Uterus (tissue), 2 donors: ENCODE measurements at regions not wholly inside any gene's neighbourhood (a gene's known extent, or its start where the extent isn't known, plus 50 kb on each side); places are given as distances from the start of the nearest gene placed in this dataset.

Experiments
- POLR2A ChIP-seq, 2 donors: fragments of 450-650 bp; IDR thresholded peaks; one replicate each; pipeline ENCODE4 v1.6.1; 2016; ENCODE audit warnings: antibody characterized with exemption in 2 of 2, mild to moderate bottlenecking in 1 of 2, moderate library complexity in 1 of 2
- TF ChIP-seq, protein P1 (sequence below), 4 experiments: fragments of 200-600 bp in 2 of 4; fragments of 450-650 bp in 2 of 4; sonication (generic) in 2 of 4; IDR thresholded peaks; one replicate each; pipeline ENCODE4 v1.5.1; 2016 to 2019; ENCODE audit warnings: antibody characterized with exemption in 4 of 4, mild to moderate bottlenecking in 2 of 4, moderate library complexity in 1 of 4

DNA sequence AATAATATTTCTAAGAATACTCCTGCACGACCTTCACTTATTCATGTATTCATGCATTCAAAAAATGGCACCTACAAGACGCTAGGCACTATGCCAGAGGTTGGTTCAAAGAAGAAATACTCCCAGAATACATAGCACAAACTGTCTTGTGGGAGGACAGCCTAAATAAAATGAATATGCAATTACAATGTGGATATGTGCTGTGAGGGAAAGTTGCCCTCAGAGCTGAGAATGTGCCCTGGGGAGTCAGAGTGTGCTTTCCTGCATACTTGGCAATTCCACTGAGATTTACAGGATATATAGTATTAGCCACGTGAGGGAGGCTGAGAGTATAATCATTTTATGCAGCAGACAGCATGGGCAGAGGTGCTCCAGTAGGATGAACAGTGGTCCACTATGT, 872.9 kb downstream of the GRID1 start:
- TF ChIP-seq, protein P1, sequence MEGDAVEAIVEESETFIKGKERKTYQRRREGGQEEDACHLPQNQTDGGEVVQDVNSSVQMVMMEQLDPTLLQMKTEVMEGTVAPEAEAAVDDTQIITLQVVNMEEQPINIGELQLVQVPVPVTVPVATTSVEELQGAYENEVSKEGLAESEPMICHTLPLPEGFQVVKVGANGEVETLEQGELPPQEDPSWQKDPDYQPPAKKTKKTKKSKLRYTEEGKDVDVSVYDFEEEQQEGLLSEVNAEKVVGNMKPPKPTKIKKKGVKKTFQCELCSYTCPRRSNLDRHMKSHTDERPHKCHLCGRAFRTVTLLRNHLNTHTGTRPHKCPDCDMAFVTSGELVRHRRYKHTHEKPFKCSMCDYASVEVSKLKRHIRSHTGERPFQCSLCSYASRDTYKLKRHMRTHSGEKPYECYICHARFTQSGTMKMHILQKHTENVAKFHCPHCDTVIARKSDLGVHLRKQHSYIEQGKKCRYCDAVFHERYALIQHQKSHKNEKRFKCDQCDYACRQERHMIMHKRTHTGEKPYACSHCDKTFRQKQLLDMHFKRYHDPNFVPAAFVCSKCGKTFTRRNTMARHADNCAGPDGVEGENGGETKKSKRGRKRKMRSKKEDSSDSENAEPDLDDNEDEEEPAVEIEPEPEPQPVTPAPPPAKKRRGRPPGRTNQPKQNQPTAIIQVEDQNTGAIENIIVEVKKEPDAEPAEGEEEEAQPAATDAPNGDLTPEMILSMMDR (IDR thresholded peaks at IDR 0.05): no peak
- TF ChIP-seq POLR2A (IDR thresholded peaks at IDR 0.05): no peak
